Erythroblast (primary cell): ENCODE measurements at regions not wholly inside any gene's neighbourhood (a gene's known extent, or its start where the extent isn't known, plus 50 kb on each side); places are given as distances from the start of the nearest gene placed in this dataset.

Experiments used
- DNase-seq, 2 experiments: peaks; one replicate each; lab custom pipeline; 2025; lab: John Stamatoyannopoulos, UW
- GATA1 ChIP-seq: IDR thresholded peaks from 2 replicates; pipeline ENCODE4 v1.6.1; 2011; ENCODE audit warnings: low read depth, mild to moderate bottlenecking, control low read depth, low read length, moderate library complexity
- POLR2A ChIP-seq: IDR thresholded peaks from 2 replicates; pipeline ENCODE4 v1.6.1; 2011; ENCODE audit warnings: mild to moderate bottlenecking, low read length

GRCh38 chr4:38453253-38453881 is 210.6 kb upstream of the KLF3 start:
- no peak for TF ChIP-seq POLR2A
- no peak for TF ChIP-seq GATA1

GRCh38 chr4:38454284-38454683 is 209.7 kb upstream of the KLF3 start:
- no peak for TF ChIP-seq GATA1
- no peak for TF ChIP-seq POLR2A
- DNase-seq = no peak

More at GRCh38 chr4:38453253-38453881, 210.6 kb upstream of the KLF3 start:
- no peak for DNase-seq

GRCh38 chr4:38455092-38455862 is 208.7 kb upstream of the KLF3 start:
- DNase-seq = no peak
- TF ChIP-seq GATA1 (no peak), POLR2A (no peak)

GRCh38 chr4:38456096-38456495 is 207.9 kb upstream of the KLF3 start:
- TF ChIP-seq GATA1 = no peak
- TF ChIP-seq POLR2A = no peak

GRCh38 chr4:38461342-38461741 is 202.7 kb upstream of the KLF3 start:
- TF ChIP-seq GATA1 (no peak), POLR2A (no peak)

More at GRCh38 chr4:38456096-38456495, 207.9 kb upstream of the KLF3 start:
- DNase-seq = no peak

GRCh38 chr4:38462367-38463055 is 201.5 kb upstream of the KLF3 start:
- no peak for TF ChIP-seq GATA1
- no peak for TF ChIP-seq POLR2A
- peak; percentile 18 to 50 for DNase-seq

More at GRCh38 chr4:38461342-38461741, 202.7 kb upstream of the KLF3 start:
- DNase-seq = no peak

- TF ChIP-seq POLR2A (no peak), GATA1 (no peak)
- peak in 1 of 2 experiments; percentile 21 for DNase-seq
Observed at GRCh38 chr4:38463268-38463958, 200.6 kb upstream of the KLF3 start.

- no peak for DNase-seq
- TF ChIP-seq GATA1 = no peak
- no peak for TF ChIP-seq POLR2A
Observed at GRCh38 chr4:38464328-38464727, 199.7 kb upstream of the KLF3 start.

GRCh38 chr4:38466401-38466800 is 197.6 kb upstream of the KLF3 start:
- no peak for TF ChIP-seq GATA1
- no peak for TF ChIP-seq POLR2A

GRCh38 chr4:38467296-38467695 is 196.7 kb upstream of the KLF3 start:
- DNase-seq = no peak
- TF ChIP-seq POLR2A = no peak
- no peak for TF ChIP-seq GATA1

More at GRCh38 chr4:38466401-38466800, 197.6 kb upstream of the KLF3 start:
- peak; percentile 68 to 78 for DNase-seq

- DNase-seq = no peak
- TF ChIP-seq POLR2A (no peak), GATA1 (no peak)
Observed at GRCh38 chr4:38468339-38468866, 195.6 kb upstream of the KLF3 start.

- no peak for DNase-seq
- TF ChIP-seq GATA1 (no peak), POLR2A (no peak)
Observed at GRCh38 chr4:38469410-38469809, 194.6 kb upstream of the KLF3 start.

- TF ChIP-seq GATA1 (no peak), POLR2A (no peak)
- no peak for DNase-seq
Observed at GRCh38 chr4:38470735-38471262, 193.2 kb upstream of the KLF3 start.
